ENCODE measurements at regions not wholly inside any gene's neighbourhood (a gene's known extent, or its start where the extent isn't known, plus 50 kb on each side); places are given as distances from the start of the nearest gene placed in this dataset.

DNA sequence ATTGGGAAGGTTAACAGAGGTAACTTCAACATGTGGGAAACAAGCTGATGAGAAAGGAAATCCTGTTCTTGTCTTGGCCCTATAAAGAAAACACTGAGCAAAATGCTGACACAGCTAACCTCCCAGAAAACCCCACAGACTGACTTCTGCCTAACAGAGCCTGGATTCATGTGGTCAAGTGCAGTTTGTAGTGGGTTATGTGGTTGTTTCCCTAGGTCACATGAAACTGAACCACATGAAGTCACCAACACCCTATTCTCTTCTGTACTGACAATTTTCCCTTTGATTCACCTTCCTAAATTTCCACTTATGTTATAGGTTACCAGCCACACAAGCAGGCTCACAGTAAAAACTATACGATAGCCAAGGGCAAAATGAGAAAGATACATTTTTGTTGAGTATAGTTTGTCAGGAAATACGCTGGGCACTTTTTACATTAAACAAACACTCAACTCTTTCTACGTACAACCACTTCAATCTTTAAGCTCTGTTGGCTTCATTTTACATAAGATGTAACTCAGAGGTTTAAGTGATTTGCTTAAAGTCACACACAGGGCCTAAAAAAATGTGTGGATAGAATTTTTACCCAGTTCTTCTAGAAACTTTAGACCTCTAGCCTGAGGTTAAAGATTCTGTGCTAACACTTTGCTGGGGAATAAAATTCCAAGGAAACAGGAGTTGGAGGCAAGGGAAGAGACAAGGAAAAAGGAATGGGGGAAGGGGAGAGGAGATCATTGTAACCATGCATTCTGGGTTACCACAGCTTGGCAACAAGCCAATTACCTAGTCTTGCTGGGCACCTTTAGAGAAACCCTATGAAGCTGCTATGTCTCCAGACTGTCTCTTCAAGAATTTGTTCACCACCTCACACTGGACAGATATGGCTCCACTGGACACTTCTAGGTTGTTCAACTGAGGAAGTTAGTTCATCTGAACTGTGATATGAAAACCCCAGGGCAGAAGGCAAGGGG is 601.6 kb upstream of the USP24 start:
- H3K4me3 ChIP-seq (ENCODE audit: low read depth, low read length, poor library complexity, severe bottlenecking) = no peak overlapping the region
- DNase-seq (ENCODE audit: low spot score) = no peak

DNA sequence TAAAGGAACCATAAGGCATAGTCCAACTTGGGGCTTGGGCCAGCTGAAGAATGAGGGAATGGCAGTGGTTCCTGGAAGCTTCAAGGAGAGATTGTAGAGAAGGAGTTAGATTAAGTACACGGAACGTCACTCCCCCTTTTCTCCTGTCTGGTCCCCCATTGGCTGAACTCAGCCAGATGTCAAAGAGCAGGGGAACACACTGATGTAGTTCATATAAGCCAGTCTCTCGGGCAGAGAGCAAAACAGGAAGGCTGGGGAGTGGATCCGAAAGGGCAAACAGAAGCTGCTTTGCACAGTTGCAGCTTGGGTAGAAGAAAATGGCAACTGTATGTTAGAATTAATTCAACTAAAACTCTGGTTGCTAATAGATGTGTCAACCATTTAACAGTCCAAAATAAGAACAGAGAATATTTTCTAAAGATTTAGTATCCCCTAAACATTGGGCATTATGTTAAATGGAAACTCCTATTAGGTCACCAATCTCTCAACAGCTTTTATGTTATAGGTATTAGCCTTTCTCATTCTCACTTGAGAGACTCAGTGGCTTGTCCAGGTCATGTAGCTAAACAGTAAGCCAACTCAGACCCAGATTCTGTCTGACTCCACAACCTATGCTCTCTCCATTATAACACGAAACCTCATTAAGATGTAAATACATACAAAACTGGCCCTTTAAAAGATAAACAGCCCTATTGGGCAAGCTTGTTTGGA is 600.7 kb upstream of the USP24 start:
- Histone ChIP-seq H3K9me2 (ENCODE audit: insufficient read depth, low read length) (no peaks in the 10 kb centered on the region), H2AFZ (ENCODE audit: low read length) (no peak overlapping the region), H3K79me2 (ENCODE audit: insufficient read depth, low read depth, low read length) (no peaks in the 10 kb centered on the region), H3K4me3 (ENCODE audit: low read depth, low read length, poor library complexity, severe bottlenecking) (no peak overlapping the region), H3K27ac (ENCODE audit: low read depth, low read length, poor library complexity, severe bottlenecking) (no peak overlapping the region), H3K4me1 (ENCODE audit: insufficient read depth, low read length, poor library complexity, severe bottlenecking) (no peaks in the 10 kb centered on the region), H3K9me3 (ENCODE audit: low read length) (no peaks in the 10 kb centered on the region), H3K36me3 (ENCODE audit: insufficient read depth, low read length) (no peaks in the 10 kb centered on the region), H3K4me2 (ENCODE audit: low read length) (no peak overlapping the region), H4K20me1 (ENCODE audit: insufficient read depth, low read length) (no peaks in the 10 kb centered on the region)
- DNase-seq (ENCODE audit: low spot score) = no peak
- ChIA-PET POLR2A (no interaction called here), CTCF (ENCODE audit: unreplicated experiment) (interaction anchor here (1.6 kb wide), 1 partner anchor 25 kb away, joined by 3 read pairs; no protein-coding TSS in a partner anchor)
- intact Hi-C loops (cut with micrococcal nuclease; ENCODE audit: unreplicated experiment) = no loop called here
- no TSS peak for BruUV-seq (replicated peaks)
- no peak for TF ChIP-seq EZH2phosphoT487 (IDR thresholded peaks at IDR 0.05; ENCODE audit: borderline replicate concordance, low read depth, low read length)
- TF ChIP-seq, protein P1, sequence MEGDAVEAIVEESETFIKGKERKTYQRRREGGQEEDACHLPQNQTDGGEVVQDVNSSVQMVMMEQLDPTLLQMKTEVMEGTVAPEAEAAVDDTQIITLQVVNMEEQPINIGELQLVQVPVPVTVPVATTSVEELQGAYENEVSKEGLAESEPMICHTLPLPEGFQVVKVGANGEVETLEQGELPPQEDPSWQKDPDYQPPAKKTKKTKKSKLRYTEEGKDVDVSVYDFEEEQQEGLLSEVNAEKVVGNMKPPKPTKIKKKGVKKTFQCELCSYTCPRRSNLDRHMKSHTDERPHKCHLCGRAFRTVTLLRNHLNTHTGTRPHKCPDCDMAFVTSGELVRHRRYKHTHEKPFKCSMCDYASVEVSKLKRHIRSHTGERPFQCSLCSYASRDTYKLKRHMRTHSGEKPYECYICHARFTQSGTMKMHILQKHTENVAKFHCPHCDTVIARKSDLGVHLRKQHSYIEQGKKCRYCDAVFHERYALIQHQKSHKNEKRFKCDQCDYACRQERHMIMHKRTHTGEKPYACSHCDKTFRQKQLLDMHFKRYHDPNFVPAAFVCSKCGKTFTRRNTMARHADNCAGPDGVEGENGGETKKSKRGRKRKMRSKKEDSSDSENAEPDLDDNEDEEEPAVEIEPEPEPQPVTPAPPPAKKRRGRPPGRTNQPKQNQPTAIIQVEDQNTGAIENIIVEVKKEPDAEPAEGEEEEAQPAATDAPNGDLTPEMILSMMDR (conservative IDR thresholded peaks at IDR 0.05; ENCODE audit: low read length) = no peak

More for the DNA sequence above, 601.6 kb upstream of the USP24 start:
- H2AFZ ChIP-seq (ENCODE audit: low read length) = no peak overlapping the region
- H3K4me1 ChIP-seq (ENCODE audit: insufficient read depth, low read length, poor library complexity, severe bottlenecking) = no peaks in the 10 kb centered on the region
- H4K20me1 ChIP-seq (ENCODE audit: insufficient read depth, low read length) = no peaks in the 10 kb centered on the region
- H3K36me3 ChIP-seq (ENCODE audit: insufficient read depth, low read length) = no peaks in the 10 kb centered on the region
- no peaks in the 10 kb centered on the region for H3K9me3 ChIP-seq (ENCODE audit: low read length)
- ChIA-PET POLR2A (no interaction called here), CTCF (ENCODE audit: unreplicated experiment) (no interaction called here)
- H3K27ac ChIP-seq (ENCODE audit: low read depth, low read length, poor library complexity, severe bottlenecking) = no peak overlapping the region
- no TSS peak for BruUV-seq (replicated peaks)
- intact Hi-C loops (cut with micrococcal nuclease; ENCODE audit: unreplicated experiment) = no loop called here
- H3K4me2 ChIP-seq (ENCODE audit: low read length) = no peak overlapping the region
- TF ChIP-seq EZH2phosphoT487 (IDR thresholded peaks at IDR 0.05; ENCODE audit: borderline replicate concordance, low read depth, low read length) = no peak
- TF ChIP-seq, protein P1 (conservative IDR thresholded peaks at IDR 0.05; ENCODE audit: low read length) = no peak
- no peaks in the 10 kb centered on the region for H3K79me2 ChIP-seq (ENCODE audit: insufficient read depth, low read depth, low read length)
- no peaks in the 10 kb centered on the region for H3K9me2 ChIP-seq (ENCODE audit: insufficient read depth, low read length)
